AG04449 (cell line): ENCODE measurements at regions not wholly inside any gene's neighbourhood (a gene's known extent, or its start where the extent isn't known, plus 50 kb on each side); places are given as distances from the start of the nearest gene placed in this dataset.

Source experiments
- CTCF ChIA-PET: fragments of 350-600 bp; formaldehyde crosslinking; extraction: SDS; loops from one replicate; lab custom pipeline; 2021; ENCODE audit warnings: antibody characterized with exemption; lab: Yijun Ruan, JAX
- POLR2A ChIA-PET: fragments of 400-600, 350-600 bp; formaldehyde crosslinking; extraction: SDS; loops from one replicate; lab custom pipeline; 2020; ENCODE audit warnings: antibody characterized with exemption, inconsistent platforms; lab: Yijun Ruan, JAX
- DNase-seq: peaks from one replicate; pipeline ENCODE4 v3.0.0-alpha.2; 2010; ENCODE audit warnings: low read depth, low spot score
- H3K4me3 ChIP-seq: 2 replicates; pipeline ENCODE4 v1.5.1; 2011; ENCODE audit warnings: low read depth, mild to moderate bottlenecking, control low read depth, low read length
- CTCF ChIP-seq: IDR thresholded peaks from one replicate; pipeline ENCODE4 v1.5.1; 2011; ENCODE audit warnings: mild to moderate bottlenecking, moderate library complexity, low read length, control low read depth, inconsistent platforms; ENCODE audit not compliant: insufficient read depth; ENCODE audit errors: missing control alignments

- POLR2A ChIA-PET = no interaction called here
- TF ChIP-seq CTCF = no peak
- CTCF ChIA-PET = no interaction called here
- no peak overlapping the region for H3K4me3 ChIP-seq
- DNase-seq = no peak
These were observed 162.7 kb upstream of the MRPS30 start for GRCh38 chr5:44646016-44646415.

- ChIA-PET POLR2A (no interaction called here), CTCF (no interaction called here)
- H3K4me3 ChIP-seq = no peak overlapping the region
- TF ChIP-seq CTCF = no peak
- DNase-seq = no peak
These were observed 163.2 kb upstream of the MRPS30 start for GRCh38 chr5:44645502-44645901.

- DNase-seq = no peak
- ChIA-PET CTCF (no interaction called here), POLR2A (no interaction called here)
- no peak for TF ChIP-seq CTCF
- H3K4me3 ChIP-seq = no peak overlapping the region
These were observed 164.1 kb upstream of the MRPS30 start for GRCh38 chr5:44644628-44645027.

- POLR2A ChIA-PET = no interaction called here
- CTCF ChIA-PET = no interaction called here
- TF ChIP-seq CTCF = no peak
- no peak for DNase-seq
- no peak overlapping the region for H3K4me3 ChIP-seq
These were observed 166.9 kb upstream of the MRPS30 start for GRCh38 chr5:44641820-44642219.

- no peak overlapping the region for H3K4me3 ChIP-seq
- POLR2A ChIA-PET = no interaction called here
- CTCF ChIA-PET = no interaction called here
- TF ChIP-seq CTCF = no peak
- no peak for DNase-seq
These were observed 167.7 kb upstream of the MRPS30 start for GRCh38 chr5:44640945-44641456.

GRCh38 chr5:44637916-44638869 lies 170.6 kb upstream of the MRPS30 start:
- no peak for TF ChIP-seq CTCF
- H3K4me3 ChIP-seq = no peak overlapping the region
- no peak for DNase-seq
- ChIA-PET CTCF (no interaction called here), POLR2A (no interaction called here)
